SK-N-MC (cell line): ENCODE measurements at regions not wholly inside any gene's neighbourhood (a gene's known extent, or its start where the extent isn't known, plus 50 kb on each side); places are given as distances from the start of the nearest gene placed in this dataset.

Source experiments
- EZH2 ChIP-seq: fragments of 200-600 bp; sonication (generic); IDR thresholded peaks from one replicate; pipeline ENCODE4 v1.6.1; 2017; ENCODE audit warnings: antibody characterized with exemption
- FOXP2 ChIP-seq: optimal IDR thresholded peaks from 2 replicates; pipeline ENCODE3; 2011; ENCODE audit warnings: mild to moderate bottlenecking, moderate library complexity; ENCODE audit not compliant: insufficient read depth; ENCODE audit errors: extremely low read length, control extremely low read depth
- POLR2AphosphoS5 ChIP-seq: IDR thresholded peaks from 2 replicates; pipeline ENCODE4 v1.6.1; 2012; ENCODE audit warnings: mild to moderate bottlenecking, low read depth, low read length, borderline replicate concordance

DNA sequence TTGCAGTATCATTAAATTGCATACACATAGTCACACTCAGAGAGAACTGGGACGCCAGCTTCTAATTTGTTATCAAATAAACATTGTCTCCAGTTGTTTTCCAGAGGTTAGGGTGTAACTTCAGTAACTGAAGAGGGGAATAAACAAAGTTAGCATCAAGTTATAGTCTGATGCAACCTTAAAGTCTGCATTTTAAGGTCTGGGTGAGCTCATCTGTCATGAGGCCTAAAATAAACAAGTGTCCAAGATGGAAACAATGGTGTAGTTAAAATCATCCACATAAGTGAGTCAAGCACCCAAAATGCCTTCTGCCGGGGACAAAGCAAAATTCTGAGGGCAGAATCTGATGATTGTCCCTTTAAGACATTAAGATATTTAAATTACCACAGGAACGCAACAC lies 70.3 kb upstream of the EMCN start:
- TF ChIP-seq EZH2 = no peak
- no peak for TF ChIP-seq POLR2AphosphoS5
- TF ChIP-seq FOXP2 = no peak
